Keratinocyte (primary cell): ENCODE measurements at regions not wholly inside any gene's neighbourhood (a gene's known extent, or its start where the extent isn't known, plus 50 kb on each side); places are given as distances from the start of the nearest gene placed in this dataset.

Experiments used
- DNase-seq: peaks from one replicate; pipeline ENCODE4 v3.0.0-alpha.2; 2011; ENCODE audit warnings: low read depth, missing footprints, low spot score
- FAIRE-seq: peaks from 2 replicates; lab custom pipeline; 2011; peaks lifted over from hg19 to GRCh38; lab: Jason Lieb, UNC
- H2AFZ ChIP-seq: 2 replicates; pipeline ENCODE4 v1.6.0; 2012; ENCODE audit warnings: low read length, control low read depth, inconsistent platforms; ENCODE audit not compliant: control insufficient read depth
- H3K27ac ChIP-seq: 2 replicates; pipeline ENCODE4 v1.5.1; 2011; ENCODE audit warnings: low read length; ENCODE audit not compliant: control insufficient read depth, insufficient read depth
- H3K27me3 ChIP-seq: 3 replicates; pipeline ENCODE4 v1.6.0; 2011; ENCODE audit warnings: low read length; ENCODE audit not compliant: control insufficient read depth, insufficient read depth; ENCODE audit errors: extremely low read depth
- H3K36me3 ChIP-seq, 2 experiments: 2 replicates in 1 of 2; 3 replicates in 1 of 2; pipeline ENCODE4 v1.5.1; 2011; ENCODE audit warnings: low read length in 2 of 2, mild to moderate bottlenecking in 1 of 2; ENCODE audit not compliant: control insufficient read depth in 2 of 2, insufficient read depth in 2 of 2; ENCODE audit errors: extremely low read depth in 1 of 2
- H3K4me1 ChIP-seq: 3 replicates; pipeline ENCODE4 v1.5.1; 2011; ENCODE audit warnings: low read length; ENCODE audit not compliant: control insufficient read depth, insufficient read depth; ENCODE audit errors: extremely low read depth
- H3K4me2 ChIP-seq: 3 replicates; pipeline ENCODE4 v1.6.0; 2011; ENCODE audit warnings: low read depth, low read length; ENCODE audit not compliant: control insufficient read depth, insufficient read depth; ENCODE audit errors: extremely low read depth
- H3K4me3 ChIP-seq, 3 experiments: fragments of 200-600 bp in 1 of 3; sonication (generic) in 1 of 3; 2 replicates in 2 of 3; 3 replicates in 1 of 3; pipeline ENCODE4 v1.5.1; 2011 to 2016; ENCODE audit warnings: low read length in 3 of 3, mild to moderate bottlenecking in 3 of 3, control low read depth in 2 of 3, inconsistent platforms in 1 of 3, low read depth in 1 of 3, mixed read lengths in 1 of 3, mixed run types in 1 of 3, moderate library complexity in 1 of 3; ENCODE audit not compliant: control insufficient read depth in 2 of 3, insufficient read depth in 2 of 3; ENCODE audit errors: extremely low read depth in 1 of 3
- H3K79me2 ChIP-seq: 2 replicates; pipeline ENCODE4 v1.6.0; 2012; ENCODE audit warnings: low read length; ENCODE audit not compliant: control insufficient read depth, insufficient read depth
- H3K9ac ChIP-seq: 3 replicates; pipeline ENCODE4 v1.6.0; 2011; ENCODE audit warnings: low read length; ENCODE audit not compliant: control insufficient read depth, insufficient read depth; ENCODE audit errors: extremely low read depth
- H3K9me1 ChIP-seq: 3 replicates; pipeline ENCODE4 v1.6.0; 2011; ENCODE audit warnings: low read length; ENCODE audit not compliant: control insufficient read depth, insufficient read depth; ENCODE audit errors: extremely low read depth
- H3K9me3 ChIP-seq: 2 replicates; pipeline ENCODE4 v1.5.1; 2012; ENCODE audit warnings: low read depth, low read length; ENCODE audit not compliant: control insufficient read depth
- H4K20me1 ChIP-seq: 3 replicates; pipeline ENCODE4 v1.6.0; 2011; ENCODE audit warnings: low read length; ENCODE audit not compliant: control insufficient read depth, insufficient read depth; ENCODE audit errors: extremely low read depth
- CTCF ChIP-seq, 3 experiments: IDR thresholded peaks in 1 of 3; conservative IDR thresholded peaks in 1 of 3; optimal IDR thresholded peaks in 1 of 3; 2 replicates in 2 of 3; 3 replicates in 1 of 3; pipeline versions ENCODE3 to v1.5.1; 2011; ENCODE audit warnings: low read length in 3 of 3, mild to moderate bottlenecking in 3 of 3, moderate library complexity in 2 of 3, control low read depth in 1 of 3, inconsistent platforms in 1 of 3; ENCODE audit not compliant: insufficient read depth in 2 of 3; ENCODE audit errors: extremely low read depth in 1 of 3
- EZH2 ChIP-seq: IDR thresholded peaks from one replicate; pipeline ENCODE4 v1.6.1; 2012; ENCODE audit warnings: inconsistent platforms, mild to moderate bottlenecking, low read length, moderate library complexity
- dilution Hi-C: fragments of 300-500 bp; cut with MboI; formaldehyde crosslinking; loops from one replicate; pipeline ENCODE4 v1.7.0; 2020; ENCODE audit warnings: low sequenced_read_pairs; ENCODE audit not compliant: extremely low pct_ligation_motif_present

- Histone ChIP-seq H3K36me3 (no peaks in the 10 kb centered on the region), H4K20me1 (no peaks in the 10 kb centered on the region), H3K9me3 (no peaks in the 10 kb centered on the region), H3K9ac (no peak overlapping the region), H3K4me2 (no peak overlapping the region), H3K4me1 (no peaks in the 10 kb centered on the region), H2AFZ (no peak overlapping the region), H3K27me3 (no peaks in the 10 kb centered on the region), H3K4me3 (no peak overlapping the region), H3K79me2 (no peaks in the 10 kb centered on the region), H3K27ac (no peak overlapping the region), H3K9me1 (no peaks in the 10 kb centered on the region)
- dilution Hi-C loops: no loop called here
- DNase-seq (no peak), FAIRE-seq (no peak)
- TF ChIP-seq EZH2 (no peak), CTCF (optimal IDR thresholded peaks at IDR 0.05 in 1 of 3, IDR thresholded peaks at IDR 0.05 in 1 of 3, conservative IDR thresholded peaks at IDR 0.05 in 1 of 3; ENCODE audit: extremely low read depth in 1 of 3, insufficient read depth in 2 of 3, low read length in 3 of 3) (no peak)
These were observed 299.6 kb downstream of the EMP1 start for GRCh38 chr12:13496111-13496510.

GRCh38 chr12:13489246-13489645, 292.7 kb downstream of the EMP1 start:
- H3K4me1 ChIP-seq: no peaks in the 10 kb centered on the region
- TF ChIP-seq CTCF (optimal IDR thresholded peaks at IDR 0.05 in 1 of 3, IDR thresholded peaks at IDR 0.05 in 1 of 3, conservative IDR thresholded peaks at IDR 0.05 in 1 of 3; ENCODE audit: extremely low read depth in 1 of 3, insufficient read depth in 2 of 3, low read length in 3 of 3) (no peak), EZH2 (no peak)
- no peaks in the 10 kb centered on the region for H3K79me2 ChIP-seq
- no peak overlapping the region for H2AFZ ChIP-seq
- no peaks in the 10 kb centered on the region for H3K36me3 ChIP-seq
- H3K27me3 ChIP-seq: no peaks in the 10 kb centered on the region
- dilution Hi-C loops: no loop called here
- no peak overlapping the region for H3K4me2 ChIP-seq
- no peak overlapping the region for H3K9ac ChIP-seq
- no peak overlapping the region for H3K27ac ChIP-seq
- no peak overlapping the region for H3K4me3 ChIP-seq
- H4K20me1 ChIP-seq: no peaks in the 10 kb centered on the region
- no peaks in the 10 kb centered on the region for H3K9me3 ChIP-seq
- no peak for FAIRE-seq
- H3K9me1 ChIP-seq: no peaks in the 10 kb centered on the region
- no peak for DNase-seq
